ENCODE measurements at regions not wholly inside any gene's neighbourhood (a gene's known extent, or its start where the extent isn't known, plus 50 kb on each side); places are given as distances from the start of the nearest gene placed in this dataset.

GRCh38 chr5:87152886-87153285 lies 114.8 kb upstream of the RASA1 start:
- Histone ChIP-seq H3K9ac (ENCODE audit: low read length) (no peak overlapping the region), H3F3A (ENCODE audit: insufficient read depth, low read length, poor library complexity, severe bottlenecking) (no peaks in the 10 kb centered on the region), H3K9me2 (ENCODE audit: insufficient read depth, low read length) (no peaks in the 10 kb centered on the region), H3K27me3 (ENCODE audit: insufficient read depth, low read depth, low read length) (no peaks in the 10 kb centered on the region), H3K4me2 (ENCODE audit: low read length) (no peak overlapping the region), H2AFZ (ENCODE audit: low read depth, low read length) (no peak overlapping the region), H3K36me3 (ENCODE audit: insufficient read depth, low read length) (no peaks in the 10 kb centered on the region), H3K4me3 (ENCODE audit: low read length) (no peak overlapping the region), H3K9me3 (ENCODE audit: low read length) (no peaks in the 10 kb centered on the region), H3K27ac (ENCODE audit: low read length) (no peak overlapping the region), H4K20me1 (ENCODE audit: insufficient read depth) (no peaks in the 10 kb centered on the region), H3K79me2 (replicated peaks; ENCODE audit: insufficient read depth, low read length) (no peaks in the 10 kb centered on the region)
- TF ChIP-seq EZH2 (IDR thresholded peaks at IDR 0.05; ENCODE audit: borderline replicate concordance, insufficient read depth, low read length, poor library complexity, severe bottlenecking) (no peak), MXI1 (conservative IDR thresholded peaks at IDR 0.05; ENCODE audit: poor library complexity, severe bottlenecking) (no peak), TAF1 (IDR thresholded peaks at IDR 0.05; ENCODE audit: low read depth) (no peak), EP300 (conservative IDR thresholded peaks at IDR 0.05; ENCODE audit: poor library complexity, severe bottlenecking) (no peak), REST (IDR thresholded peaks at IDR 0.05; ENCODE audit: borderline replicate concordance) (no peak), POLR2AphosphoS5 (IDR thresholded peaks at IDR 0.05) (no peak), RAD21 (conservative IDR thresholded peaks at IDR 0.05) (no peak), CTCF (IDR thresholded peaks at IDR 0.05; ENCODE audit: poor library complexity, severe bottlenecking) (no peak), SMC3 (conservative IDR thresholded peaks at IDR 0.05; ENCODE audit: poor library complexity) (no peak)

- Histone ChIP-seq H3K4me3 (ENCODE audit: low read length) (no peak overlapping the region), H3K4me2 (ENCODE audit: low read length) (no peak overlapping the region), H3K9ac (ENCODE audit: low read length) (no peak overlapping the region), H3K79me2 (replicated peaks; ENCODE audit: insufficient read depth, low read length) (no peaks in the 10 kb centered on the region), H3F3A (ENCODE audit: insufficient read depth, low read length, poor library complexity, severe bottlenecking) (no peaks in the 10 kb centered on the region), H3K9me2 (ENCODE audit: insufficient read depth, low read length) (no peaks in the 10 kb centered on the region), H3K27ac (ENCODE audit: low read length) (no peak overlapping the region), H3K9me3 (ENCODE audit: low read length) (no peaks in the 10 kb centered on the region), H4K20me1 (ENCODE audit: insufficient read depth) (no peaks in the 10 kb centered on the region), H3K27me3 (ENCODE audit: insufficient read depth, low read depth, low read length) (no peaks in the 10 kb centered on the region), H3K36me3 (ENCODE audit: insufficient read depth, low read length) (no peaks in the 10 kb centered on the region), H2AFZ (ENCODE audit: low read depth, low read length) (no peak overlapping the region)
- TF ChIP-seq TAF1 (IDR thresholded peaks at IDR 0.05; ENCODE audit: low read depth) = no peak
- no peak for TF ChIP-seq MXI1 (conservative IDR thresholded peaks at IDR 0.05; ENCODE audit: poor library complexity, severe bottlenecking)
- no peak for TF ChIP-seq EZH2 (IDR thresholded peaks at IDR 0.05; ENCODE audit: borderline replicate concordance, insufficient read depth, low read length, poor library complexity, severe bottlenecking)
- TF ChIP-seq RAD21 (conservative IDR thresholded peaks at IDR 0.05) = no peak
- TF ChIP-seq SMC3 (conservative IDR thresholded peaks at IDR 0.05; ENCODE audit: poor library complexity) = no peak
- TF ChIP-seq EP300 (conservative IDR thresholded peaks at IDR 0.05; ENCODE audit: poor library complexity, severe bottlenecking) = no peak
- TF ChIP-seq POLR2AphosphoS5 (IDR thresholded peaks at IDR 0.05) = no peak
- no peak for TF ChIP-seq REST (IDR thresholded peaks at IDR 0.05; ENCODE audit: borderline replicate concordance)
- TF ChIP-seq CTCF (IDR thresholded peaks at IDR 0.05; ENCODE audit: poor library complexity, severe bottlenecking) = no peak
Measured at GRCh38 chr5:87154191-87154590, 113.5 kb upstream of the RASA1 start.

Measured in neural cell (in vitro differentiated cells).